Inferior parietal cortex (tissue), 1 donor: ENCODE measurements at regions not wholly inside any gene's neighbourhood (a gene's known extent, or its start where the extent isn't known, plus 50 kb on each side); places are given as distances from the start of the nearest gene placed in this dataset.
"Not testable (repeated sequence)": the region's sequence is repeated elsewhere in the genome, so short reads cannot be mapped to it uniquely, and the experiment has no call there.

Experiments
- DNase-seq: peaks from one replicate; pipeline ENCODE4 v3.0.0-alpha.2; 2016; ENCODE audit errors: extremely low spot score

- DNase-seq = not testable (repeated sequence)
Observed at GRCh38 chr2:228425411-228426060, 244.0 kb upstream of the SPHKAP start.

GRCh38 chr2:228417956-228418355 is 236.5 kb upstream of the SPHKAP start:
- DNase-seq = no peak

- no peak for DNase-seq
Observed at GRCh38 chr2:228417526-228417925, 236.0 kb upstream of the SPHKAP start.

DNA sequence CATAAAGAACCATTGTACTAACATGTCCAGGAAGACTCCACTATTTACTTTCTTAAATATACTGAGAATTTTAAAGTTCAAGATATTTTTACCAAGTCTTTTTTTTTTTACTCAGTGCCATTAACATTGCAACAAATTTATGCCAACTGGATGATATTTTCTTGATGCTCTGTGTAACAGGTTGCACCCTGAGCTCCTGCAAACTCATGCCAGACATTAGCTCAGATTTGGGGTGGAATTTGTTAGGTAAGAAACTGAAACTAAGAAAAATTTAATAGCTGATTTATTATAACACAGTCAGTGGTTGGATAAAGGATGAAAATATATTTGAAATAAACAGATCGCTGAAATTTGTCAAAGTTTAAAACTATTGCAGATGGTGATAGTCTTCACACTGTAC is 228.6 kb upstream of the SPHKAP start:
- no peak for DNase-seq

GRCh38 chr2:228409493-228409892 is 228.0 kb upstream of the SPHKAP start:
- DNase-seq = no peak

DNA sequence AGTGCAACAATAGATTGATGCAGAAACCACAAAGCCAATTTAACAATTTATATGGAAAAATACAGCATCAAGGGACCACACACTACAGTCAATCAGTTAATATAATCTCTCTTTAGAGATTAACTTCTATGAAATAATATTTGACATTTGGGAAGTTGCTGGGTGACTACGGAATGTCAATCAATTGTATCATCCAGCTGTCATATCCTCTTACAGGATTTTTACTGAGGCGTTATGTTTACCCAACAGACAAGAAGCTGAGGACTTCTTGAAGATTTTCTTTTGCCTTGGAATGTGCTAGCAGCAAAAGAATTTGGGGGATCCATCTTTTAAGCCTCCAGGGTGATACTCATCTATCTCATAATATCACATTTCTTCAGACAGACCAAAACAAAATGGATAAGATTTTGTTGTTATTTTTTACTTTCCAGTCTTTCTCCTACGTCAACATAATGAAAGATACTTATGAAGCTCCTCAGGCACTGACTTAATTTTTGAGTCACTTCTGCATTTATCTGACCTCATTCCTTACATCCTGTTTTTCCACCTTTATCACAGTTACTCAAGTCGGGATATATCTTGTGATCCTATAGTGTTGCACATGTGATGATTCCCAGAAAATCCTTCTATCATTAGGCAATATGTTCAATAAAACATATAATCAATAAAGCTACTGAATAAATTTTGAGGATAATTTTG is 227.2 kb upstream of the SPHKAP start:
- DNase-seq = no peak

GRCh38 chr2:228407821-228408220 is 226.3 kb upstream of the SPHKAP start:
- DNase-seq = no peak

- DNase-seq = no peak
Observed at GRCh38 chr2:228401065-228401912, 219.8 kb upstream of the SPHKAP start.

GRCh38 chr2:228387776-228388175 is 206.3 kb upstream of the SPHKAP start:
- DNase-seq = no peak

GRCh38 chr2:228378696-228379425 is 197.4 kb upstream of the SPHKAP start:
- DNase-seq = no peak

- no peak for DNase-seq
Observed at GRCh38 chr2:228378233-228378632, 196.7 kb upstream of the SPHKAP start.

DNA sequence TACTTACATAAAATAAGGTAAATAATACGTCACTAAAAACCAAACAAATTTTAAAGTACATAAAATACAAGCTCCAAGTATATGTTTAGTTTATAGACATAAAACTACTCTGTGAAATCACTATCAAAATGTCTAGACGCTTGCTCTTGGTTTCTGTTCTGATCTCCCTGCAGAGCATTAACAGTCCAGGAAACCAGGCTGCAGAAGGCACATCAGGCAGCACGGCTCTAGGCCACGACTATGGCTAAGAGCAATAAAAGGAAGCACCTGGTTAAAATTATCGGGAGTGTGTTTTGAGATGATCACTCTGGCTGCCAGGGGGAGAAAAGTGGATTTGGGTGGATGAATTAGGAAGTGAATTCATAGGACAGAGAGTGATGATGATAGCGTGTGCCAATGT is 196.0 kb upstream of the SPHKAP start:
- no peak for DNase-seq

- no peak for DNase-seq
Observed at GRCh38 chr2:228374741-228375140, 193.3 kb upstream of the SPHKAP start.

DNA sequence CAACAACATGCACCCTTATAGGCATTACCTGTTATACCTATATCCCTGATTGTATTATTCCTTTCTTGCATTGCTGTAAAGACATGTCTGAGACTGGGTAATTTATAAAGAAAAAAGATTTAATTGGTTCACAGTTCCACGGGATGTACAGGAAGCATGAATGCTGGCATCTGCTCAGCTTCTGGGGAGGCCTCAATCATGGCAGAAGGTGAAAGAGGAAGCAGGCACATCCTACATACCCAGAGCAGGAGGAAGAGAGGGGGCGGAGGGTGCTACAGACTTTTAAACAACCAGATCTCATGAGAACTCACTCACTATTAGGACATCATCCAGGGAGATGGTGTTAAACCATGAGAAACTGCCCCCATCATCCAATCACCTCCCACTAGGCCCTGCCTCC is 191.7 kb upstream of the SPHKAP start:
- no peak for DNase-seq

DNA sequence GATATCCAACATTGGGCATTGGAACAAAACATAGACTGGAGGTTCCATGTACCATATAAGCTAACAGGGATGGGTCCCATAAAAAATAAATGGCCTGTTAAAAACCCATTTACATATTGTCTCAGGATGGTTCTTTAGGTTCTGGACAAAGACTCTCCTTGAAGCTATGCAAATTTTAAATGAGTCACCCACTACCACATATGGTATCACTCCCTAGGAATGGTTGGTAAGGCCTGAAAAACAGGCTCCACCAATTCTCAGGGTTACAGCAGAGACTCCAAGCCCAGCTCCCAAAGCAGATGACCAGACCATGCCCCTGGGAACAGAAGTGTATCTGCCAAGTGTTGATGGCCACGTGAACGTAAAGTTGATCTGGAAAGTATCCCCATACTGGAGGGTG is 190.7 kb upstream of the SPHKAP start:
- DNase-seq = no peak

- DNase-seq = no peak
Observed at GRCh38 chr2:228369400-228370031, 188.0 kb upstream of the SPHKAP start.

GRCh38 chr2:228367356-228367755 is 185.9 kb upstream of the SPHKAP start:
- no peak for DNase-seq

DNA sequence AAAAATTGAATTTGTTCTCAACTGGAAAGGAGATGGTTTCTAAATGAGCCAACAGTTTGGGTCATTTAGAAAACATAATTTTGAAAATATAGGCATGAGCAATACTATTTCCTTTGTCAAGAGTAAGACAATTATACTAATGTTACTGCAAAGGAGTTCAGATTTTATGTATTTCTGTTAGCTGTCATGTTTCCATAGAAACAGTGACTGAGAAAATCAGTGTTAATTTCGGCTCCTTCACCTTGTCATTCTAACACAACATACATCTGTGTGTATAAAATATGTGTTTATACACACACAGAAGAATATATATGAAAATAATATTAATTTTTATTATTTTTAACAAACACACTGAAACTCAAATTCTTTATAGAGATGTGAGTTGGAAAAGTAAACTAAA is 178.0 kb upstream of the SPHKAP start:
- DNase-seq = no peak

DNA sequence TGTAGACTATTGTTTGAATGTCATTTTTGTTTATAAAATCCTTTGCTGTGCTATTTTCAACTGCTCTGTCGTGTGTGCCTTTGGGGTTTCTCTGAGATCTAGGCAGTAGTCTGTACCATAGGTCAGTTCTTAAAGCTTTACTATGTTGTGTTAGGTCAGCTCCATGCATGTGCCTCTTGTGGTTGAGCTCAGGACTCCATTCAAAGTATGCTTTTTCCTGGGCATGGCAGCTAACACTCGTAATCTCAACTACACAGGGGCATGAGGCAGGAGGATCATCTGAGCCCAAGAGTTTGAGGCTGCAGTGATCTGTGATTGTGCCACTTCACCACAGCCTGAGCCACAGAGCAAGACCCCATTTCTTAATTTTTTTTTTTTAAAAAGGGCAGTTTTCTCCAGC is 174.4 kb upstream of the SPHKAP start:
- no peak for DNase-seq

DNA sequence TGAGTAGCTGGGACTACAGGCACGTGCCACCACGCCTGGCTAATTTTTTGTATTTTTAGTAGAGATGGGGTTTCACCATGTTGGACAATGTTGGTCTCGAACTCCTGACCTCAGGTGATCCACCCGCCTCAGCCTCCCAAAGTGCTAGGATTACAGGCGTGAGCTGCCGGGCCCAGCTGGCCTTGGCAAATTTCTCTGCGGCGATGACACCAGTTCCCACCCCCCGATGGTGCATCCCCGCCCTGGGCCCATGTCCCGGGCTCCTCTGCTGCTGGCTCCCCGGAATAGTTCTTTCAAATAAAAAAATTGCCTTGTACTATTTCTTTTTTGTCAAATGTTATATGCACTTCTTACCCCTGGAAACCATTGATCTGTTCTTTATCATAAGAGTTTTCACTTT is 171.5 kb upstream of the SPHKAP start:
- not testable (repeated sequence) for DNase-seq

DNA sequence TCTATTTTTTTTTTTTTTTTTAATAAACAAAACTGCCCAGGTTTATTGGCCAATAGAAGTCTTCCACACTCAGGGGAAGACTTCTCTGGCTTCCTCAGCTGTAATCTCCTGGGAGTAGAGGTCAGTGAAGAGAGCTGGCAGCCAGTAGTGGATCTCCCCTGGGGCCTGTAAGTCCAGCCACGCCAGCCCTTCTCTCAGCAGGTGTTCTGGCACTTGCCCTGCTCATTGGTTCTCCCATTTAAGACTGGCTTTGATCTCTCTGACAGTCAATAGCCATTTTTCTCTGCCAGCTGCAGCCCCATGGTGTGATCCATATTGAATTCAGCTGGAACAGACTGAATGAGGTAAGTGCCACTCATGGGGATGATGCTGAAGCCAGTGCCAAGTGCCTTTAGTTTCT is 170.6 kb upstream of the SPHKAP start:
- DNase-seq = no peak
